Smooth muscle cell of the brain vasculature (primary cell): ENCODE measurements at regions not wholly inside any gene's neighbourhood (a gene's known extent, or its start where the extent isn't known, plus 50 kb on each side); places are given as distances from the start of the nearest gene placed in this dataset.
"Not testable (repeated sequence)": the region's sequence is repeated elsewhere in the genome, so short reads cannot be mapped to it uniquely, and the experiment has no call there.

Source experiments
- DNase-seq: peaks from one replicate; pipeline ENCODE4 v3.0.0-alpha.2; 2012; ENCODE audit warnings: low read depth, low spot score

- DNase-seq = no peak
Observed at GRCh38 chr5:142222225-142222865, 102.5 kb downstream of the SPRY4 start.

GRCh38 chr5:142221091-142221860 lies 103.5 kb downstream of the SPRY4 start:
- no peak for DNase-seq

- DNase-seq = no peak
Observed at GRCh38 chr5:142219146-142219545, 105.7 kb downstream of the SPRY4 start.

- no peak for DNase-seq
Observed at GRCh38 chr5:142216931-142217330, 107.9 kb downstream of the SPRY4 start.

GRCh38 chr5:142215915-142216681 lies 107.5 kb downstream of the NDFIP1 start:
- peak; percentile 91 for DNase-seq

GRCh38 chr5:142213077-142213476 lies 104.5 kb downstream of the NDFIP1 start:
- DNase-seq = no peak

- DNase-seq = no peak
Observed at GRCh38 chr5:142211918-142212317, 103.3 kb downstream of the NDFIP1 start.

- no peak for DNase-seq
Observed at GRCh38 chr5:142210864-142211412, 102.4 kb downstream of the NDFIP1 start.

GRCh38 chr5:142210011-142210410 lies 101.4 kb downstream of the NDFIP1 start:
- no peak for DNase-seq

GRCh38 chr5:142208777-142209312 lies 100.3 kb downstream of the NDFIP1 start:
- DNase-seq = no peak

GRCh38 chr5:142208244-142208643 lies 99.7 kb downstream of the NDFIP1 start:
- DNase-seq = not testable (repeated sequence)

GRCh38 chr5:142206801-142207200 lies 98.2 kb downstream of the NDFIP1 start:
- no peak for DNase-seq

GRCh38 chr5:142204219-142204618 lies 95.6 kb downstream of the NDFIP1 start:
- DNase-seq = peak; percentile 55
